ENCODE measurements at regions not wholly inside any gene's neighbourhood (a gene's known extent, or its start where the extent isn't known, plus 50 kb on each side); places are given as distances from the start of the nearest gene placed in this dataset.

GRCh38 chr22:34113381-34113780, 193.1 kb upstream of the LARGE1 start:
- TF ChIP-seq POLR2A (IDR thresholded peaks at IDR 0.05) (no peak), CTCF (IDR thresholded peaks at IDR 0.05) (no peak), EP300 (IDR thresholded peaks at IDR 0.05) (no peak), POLR2AphosphoS5 (IDR thresholded peaks at IDR 0.05) (no peak)

All from stomach (tissue), 4 donors.